H1 (cell line): ENCODE measurements at regions not wholly inside any gene's neighbourhood (a gene's known extent, or its start where the extent isn't known, plus 50 kb on each side); places are given as distances from the start of the nearest gene placed in this dataset.

Experiments used
- CTCF ChIA-PET: fragments of 300-600 bp; sonication (Branson Sonifier 250); formaldehyde crosslinking; loops from one replicate; lab custom pipeline; 2021; ENCODE audit not compliant: partially characterized antibody; lab: Charles Lee
- POLR2A ChIA-PET: fragments of 300-600 bp; sonication (Branson Sonifier 250); formaldehyde crosslinking; loops from one replicate; lab custom pipeline; 2021; ENCODE audit warnings: inconsistent platforms; ENCODE audit not compliant: partially characterized antibody; lab: Charles Lee
- DNase-seq, 2 experiments: peaks; one replicate each; pipeline versions ENCODE4 v3.0.0 to v3.0.0-alpha.2; 2010 to 2022; ENCODE audit warnings: low spot score in 2 of 2, low read depth in 1 of 2, mixed read lengths in 1 of 2
- FAIRE-seq: peaks from 2 replicates; lab custom pipeline; 2011; peaks lifted over from hg19 to GRCh38; lab: Jason Lieb, UNC
- H2AFZ ChIP-seq: 2 replicates; pipeline ENCODE4 v1.8.1; 2012; ENCODE audit warnings: low read length, inconsistent platforms
- H2AK5ac ChIP-seq: 2 replicates; pipeline ENCODE4 v1.6.1; 2013; ENCODE audit warnings: low read depth, low read length
- H2BK120ac ChIP-seq: replicated peaks from 2 replicates; pipeline ENCODE3; 2013; ENCODE audit warnings: low read depth, low read length, inconsistent platforms
- H2BK12ac ChIP-seq: 2 replicates; pipeline ENCODE4 v1.6.1; 2013; ENCODE audit warnings: low read depth, low read length
- H2BK15ac ChIP-seq: 2 replicates; pipeline ENCODE4 v1.6.1; 2013; ENCODE audit warnings: low read length
- H2BK20ac ChIP-seq: 2 replicates; pipeline ENCODE4 v1.6.1; 2013; ENCODE audit warnings: low read length
- H2BK5ac ChIP-seq: 2 replicates; pipeline ENCODE4 v1.6.1; 2013; ENCODE audit warnings: low read depth, low read length
- H3K14ac ChIP-seq: 2 replicates; pipeline ENCODE4 v1.6.1; 2013; ENCODE audit warnings: inconsistent platforms; ENCODE audit not compliant: insufficient read length
- H3K18ac ChIP-seq: 2 replicates; pipeline ENCODE4 v1.6.1; 2013; ENCODE audit warnings: low read length; ENCODE audit errors: extremely low read depth
- H3K23ac ChIP-seq: 2 replicates; pipeline ENCODE4 v1.6.1; 2013; ENCODE audit warnings: inconsistent platforms; ENCODE audit not compliant: insufficient read length
- H3K23me2 ChIP-seq: 2 replicates; pipeline ENCODE4 v1.6.1; 2013; ENCODE audit warnings: low read depth, low read length
- H3K27ac ChIP-seq: 2 replicates; pipeline ENCODE4 v1.6.1; 2011; ENCODE audit warnings: low read depth, low read length, inconsistent platforms
- H3K27me3 ChIP-seq, 4 experiments: replicated peaks in 1 of 4; 1 replicate in 1 of 4; 2 replicates in 3 of 4; pipeline versions ENCODE4 v1.6.1 to v1.8.1; 2011 to 2013; ENCODE audit warnings: low read length in 3 of 4, mild to moderate bottlenecking in 3 of 4, inconsistent platforms in 2 of 4, mixed read lengths in 2 of 4, moderate library complexity in 1 of 4; ENCODE audit not compliant: control insufficient read depth in 3 of 4, insufficient read depth in 3 of 4; ENCODE audit errors: extremely low read depth in 1 of 4
- H3K36me3 ChIP-seq, 4 experiments: 2 replicates each; pipeline versions ENCODE4 v1.6.1 to v1.8.1; 2011 to 2013; ENCODE audit warnings: mild to moderate bottlenecking in 4 of 4, low read length in 3 of 4, moderate library complexity in 2 of 4, control low read depth in 1 of 4, inconsistent platforms in 1 of 4; ENCODE audit not compliant: insufficient read depth in 4 of 4, control insufficient read depth in 2 of 4
- H3K4ac ChIP-seq: replicated peaks from 2 replicates; pipeline ENCODE3; 2013; ENCODE audit warnings: low read length, low read depth, mixed read lengths, inconsistent platforms; ENCODE audit not compliant: insufficient read length
- H3K4me1 ChIP-seq, 4 experiments: replicated peaks in 1 of 4; 1 replicate in 1 of 4; 2 replicates in 3 of 4; pipeline versions ENCODE4 v1.6.1 to v1.8.1; 2011 to 2013; ENCODE audit warnings: low read length in 3 of 4, inconsistent platforms in 2 of 4, mixed read lengths in 1 of 4; ENCODE audit not compliant: insufficient read depth in 4 of 4, control insufficient read depth in 3 of 4
- H3K4me2 ChIP-seq, 2 experiments: 2 replicates each; pipeline versions ENCODE4 v1.6.1 to v1.8.1; 2011 to 2013; ENCODE audit warnings: low read depth in 2 of 2, low read length in 2 of 2, control low read depth in 1 of 2, inconsistent platforms in 1 of 2, mild to moderate bottlenecking in 1 of 2; ENCODE audit not compliant: insufficient read depth in 1 of 2
- H3K4me3 ChIP-seq, 4 experiments: fragments of 200-600, 300-600 bp in 1 of 4; sonication (generic), shearing (Covaris generic), sonication (Bioruptor Twin) in 1 of 4; 2 replicates each; pipeline versions ENCODE4 v1.5.1 to v1.8.1; 2011 to 2016; ENCODE audit warnings: low read length in 4 of 4, low read depth in 3 of 4, control low read depth in 2 of 4, inconsistent platforms in 2 of 4, mild to moderate bottlenecking in 2 of 4, mixed read lengths in 1 of 4, moderate library complexity in 1 of 4; ENCODE audit not compliant: insufficient read depth in 2 of 4; ENCODE audit errors: extremely low read depth in 1 of 4
- H3K56ac ChIP-seq: replicated peaks from 2 replicates; pipeline ENCODE3; 2013; ENCODE audit warnings: low read depth, mild to moderate bottlenecking, mixed read lengths, low read length, inconsistent platforms; ENCODE audit not compliant: insufficient read length
- H3K79me1 ChIP-seq: 2 replicates; pipeline ENCODE4 v1.6.1; 2013; ENCODE audit warnings: low read depth, low read length, control low read depth
- H3K79me2 ChIP-seq, 2 experiments: 2 replicates each; pipeline versions ENCODE4 v1.6.1 to v1.8.1; 2012 to 2013; ENCODE audit warnings: low read length in 2 of 2, mild to moderate bottlenecking in 2 of 2, inconsistent platforms in 1 of 2; ENCODE audit not compliant: insufficient read depth in 2 of 2, control insufficient read depth in 1 of 2
- H3K9ac ChIP-seq, 4 experiments: replicated peaks in 1 of 4; 1 replicate in 1 of 4; 2 replicates in 3 of 4; pipeline versions ENCODE4 v1.6.1 to v1.8.1; 2011 to 2013; ENCODE audit warnings: low read depth in 3 of 4, low read length in 3 of 4, control low read depth in 2 of 4, mild to moderate bottlenecking in 2 of 4, moderate library complexity in 2 of 4, inconsistent platforms in 1 of 4; ENCODE audit errors: extremely low read depth in 1 of 4
- H3K9me3 ChIP-seq, 2 experiments: 2 replicates each; pipeline versions ENCODE4 v1.6.1 to v1.8.1; 2012 to 2013; ENCODE audit warnings: mild to moderate bottlenecking in 2 of 2, moderate library complexity in 2 of 2, control low read depth in 1 of 2, inconsistent platforms in 1 of 2, low read depth in 1 of 2, low read length in 1 of 2, mixed read lengths in 1 of 2; ENCODE audit not compliant: insufficient read depth in 2 of 2
- H4K20me1 ChIP-seq, 2 experiments: replicated peaks in 1 of 2; 2 replicates each; pipeline versions ENCODE3 to v1.8.1; 2011 to 2013; ENCODE audit warnings: inconsistent platforms in 2 of 2, low read length in 2 of 2, mild to moderate bottlenecking in 1 of 2; ENCODE audit not compliant: insufficient read depth in 2 of 2, control insufficient read depth in 1 of 2
- H4K5ac ChIP-seq: 2 replicates; pipeline ENCODE4 v1.6.1; 2013; ENCODE audit warnings: low read length, low read depth, mixed read lengths, inconsistent platforms; ENCODE audit not compliant: insufficient read length
- H4K8ac ChIP-seq: 2 replicates; pipeline ENCODE4 v1.8.0; 2013; ENCODE audit warnings: mild to moderate bottlenecking, moderate library complexity, low read length, inconsistent platforms; ENCODE audit not compliant: insufficient read depth; ENCODE audit errors: extremely low read depth
- H4K91ac ChIP-seq: replicated peaks from 2 replicates; pipeline ENCODE3; 2013; ENCODE audit warnings: low read length, mixed read lengths, inconsistent platforms; ENCODE audit not compliant: insufficient read length
- CHD1 ChIP-seq: IDR thresholded peaks from 2 replicates; pipeline ENCODE4 v1.6.1; 2012; ENCODE audit warnings: low read depth, low read length, improper control_type of control experiment
- CREB1 ChIP-seq: IDR thresholded peaks from 2 replicates; pipeline ENCODE4 v1.6.1; 2012; ENCODE audit warnings: inconsistent platforms
- GABPA ChIP-seq: IDR thresholded peaks from 2 replicates; pipeline ENCODE4 v1.6.1; 2011; ENCODE audit warnings: mild to moderate bottlenecking, low read length, moderate library complexity, borderline replicate concordance; ENCODE audit not compliant: insufficient read depth
- PHF8 ChIP-seq: fragments of 200-600 bp; sonication (generic); conservative IDR thresholded peaks from 2 replicates; pipeline ENCODE4 v1.7.1; 2012; ENCODE audit warnings: low read depth, mild to moderate bottlenecking, inconsistent platforms, low read length, moderate library complexity
- POLR2AphosphoS5 ChIP-seq: IDR thresholded peaks from 2 replicates; pipeline ENCODE4 v1.6.1; 2011; ENCODE audit warnings: low read depth, low read length
- POU5F1 ChIP-seq: IDR thresholded peaks from 2 replicates; pipeline ENCODE4 v1.6.1; 2011; ENCODE audit warnings: low read depth, mild to moderate bottlenecking, low read length, moderate library complexity
- RAD21 ChIP-seq, 2 experiments: IDR thresholded peaks in 1 of 2; conservative IDR thresholded peaks in 1 of 2; 2 replicates each; pipeline ENCODE4 v1.6.1; 2011; ENCODE audit warnings: low read depth in 2 of 2, low read length in 2 of 2, improper control_type of control experiment in 1 of 2, inconsistent platforms in 1 of 2, mild to moderate bottlenecking in 1 of 2, moderate library complexity in 1 of 2
- RBBP5 ChIP-seq: IDR thresholded peaks from 2 replicates; pipeline ENCODE4 v1.7.1; 2012; ENCODE audit warnings: low read depth, mild to moderate bottlenecking, inconsistent platforms, low read length, moderate library complexity, borderline replicate concordance
- SAP30 ChIP-seq: fragments of 300-600 bp; sonication (generic); IDR thresholded peaks from 2 replicates; pipeline ENCODE4 v1.7.1; 2012; ENCODE audit warnings: low read length, moderate library complexity, mild to moderate bottlenecking, inconsistent platforms; ENCODE audit not compliant: insufficient read depth, insufficient replicate concordance
- SIX5 ChIP-seq: IDR thresholded peaks from 2 replicates; pipeline ENCODE4 v1.6.1; 2011; ENCODE audit warnings: mild to moderate bottlenecking, low read depth, low read length
- TEAD4 ChIP-seq: IDR thresholded peaks from 2 replicates; pipeline ENCODE4 v1.6.1; 2012; ENCODE audit warnings: low read depth, low read length, inconsistent platforms, mixed read lengths
- ZNF274 ChIP-seq: IDR thresholded peaks from 2 replicates; pipeline ENCODE4 v1.7.0; 2012; ENCODE audit warnings: low read length, borderline replicate concordance; ENCODE audit errors: extremely low read depth
- WGBS, 2 experiments: shearing (Covaris generic) in 1 of 2; methylation state at CpG; one replicate each; pipeline versions ENCODE4 v1.1.6 to v1.1.7; 2013 to 2015; ENCODE audit warnings: low lambda C conversion rate in 2 of 2, mixed read lengths in 2 of 2, inconsistent platforms in 1 of 2, low coverage in 1 of 2, missing lambda C conversion rate in 1 of 2; ENCODE audit not compliant: insufficient replicate concordance in 2 of 2, insufficient coverage in 1 of 2, insufficient read length in 1 of 2; ENCODE audit errors: extremely low coverage in 1 of 2, missing lambda C conversion rate in 1 of 2; 5-methylcytosine and 5-hydroxymethylcytosine counted together
- TF ChIP-seq, protein P1 (sequence below): IDR thresholded peaks from 2 replicates; pipeline ENCODE4 v1.6.1; 2012; ENCODE audit warnings: inconsistent platforms
- TF ChIP-seq, protein P2 (sequence below): IDR thresholded peaks from 2 replicates; pipeline ENCODE4 v1.6.1; 2012; ENCODE audit warnings: inconsistent platforms

DNA sequence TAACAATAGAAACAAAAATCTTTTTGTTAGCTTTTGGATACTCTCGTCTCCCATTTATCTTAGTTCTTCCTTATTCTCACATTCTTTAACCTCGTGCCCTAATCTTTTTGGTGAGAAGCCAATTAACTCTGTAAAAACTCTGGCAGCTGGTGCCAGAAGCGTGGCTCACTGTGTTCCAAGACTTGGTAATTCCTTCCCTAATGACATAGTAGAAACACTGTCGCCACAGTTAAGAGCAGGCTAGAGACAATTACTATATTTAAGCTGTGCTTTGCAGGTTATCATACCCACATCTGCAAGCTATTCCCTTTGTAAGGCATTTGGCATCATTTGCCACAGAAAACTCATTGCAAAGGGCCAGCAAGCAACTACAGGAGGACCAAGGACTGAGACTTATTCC, 160.9 kb upstream of the PIK3R1 start:
- DNase-seq = no peak
- no peak overlapping the region for H4K5ac ChIP-seq
- H3K18ac ChIP-seq = no peak overlapping the region
- H3K4me2 ChIP-seq = no peak overlapping the region
- WGBS, 2 experiments = 80% methylated on average over 4 of the region's 4 CpGs; no CpG with 5 or more reads in 1 of the 2 experiments
- H3K4ac ChIP-seq = no peak overlapping the region
- no peak overlapping the region for H4K91ac ChIP-seq
- no peaks in the 10 kb centered on the region for H3K36me3 ChIP-seq
- no peak overlapping the region for H2AK5ac ChIP-seq
- ChIA-PET CTCF (interaction anchor here (0.8 to 1.7 kb wide), 4 partner anchors 18 to 548 kb away, joined by 3 to 4 read pairs (median 4); no protein-coding TSS in a partner anchor), POLR2A (no interaction called here)
- FAIRE-seq = no peak
- H2BK120ac ChIP-seq = no peak overlapping the region
- H3K79me2 ChIP-seq = no peaks in the 10 kb centered on the region
- no peak overlapping the region for H3K27ac ChIP-seq
- H2BK5ac ChIP-seq = no peak overlapping the region
- H2BK20ac ChIP-seq = no peak overlapping the region
- H3K27me3 ChIP-seq = no peaks in the 10 kb centered on the region
- H3K4me1 ChIP-seq = no peaks in the 10 kb centered on the region
- H3K79me1 ChIP-seq = no peaks in the 10 kb centered on the region
- H3K23me2 ChIP-seq = 0 out of 2 replicates have a peak, but pooled peaks cover 2% of the 10 kb centered on the region
- H4K20me1 ChIP-seq = no peaks in the 10 kb centered on the region
- H2AFZ ChIP-seq = no peak overlapping the region
- no peak overlapping the region for H2BK15ac ChIP-seq
- no peaks in the 10 kb centered on the region for H3K9me3 ChIP-seq
- H3K9ac ChIP-seq = no peak overlapping the region
- no peak overlapping the region for H3K23ac ChIP-seq
- H3K56ac ChIP-seq = no peak overlapping the region
- no peak overlapping the region for H3K4me3 ChIP-seq
- H4K8ac ChIP-seq = no peak overlapping the region
- H2BK12ac ChIP-seq = no peak overlapping the region
- no peak overlapping the region for H3K14ac ChIP-seq
- TF ChIP-seq ZNF274 (no peak), CREB1 (no peak), CHD1 (no peak), POLR2AphosphoS5 (no peak), SAP30 (no peak), RAD21 (IDR thresholded peaks at IDR 0.05 in 1 of 2, conservative IDR thresholded peaks at IDR 0.05 in 1 of 2; ENCODE audit: low read depth in 2 of 2, low read length in 2 of 2) (no peak), GABPA (no peak), RBBP5 (no peak), TEAD4 (no peak), PHF8 (no peak), POU5F1 (no peak), SIX5 (no peak)
- TF ChIP-seq, protein P1, sequence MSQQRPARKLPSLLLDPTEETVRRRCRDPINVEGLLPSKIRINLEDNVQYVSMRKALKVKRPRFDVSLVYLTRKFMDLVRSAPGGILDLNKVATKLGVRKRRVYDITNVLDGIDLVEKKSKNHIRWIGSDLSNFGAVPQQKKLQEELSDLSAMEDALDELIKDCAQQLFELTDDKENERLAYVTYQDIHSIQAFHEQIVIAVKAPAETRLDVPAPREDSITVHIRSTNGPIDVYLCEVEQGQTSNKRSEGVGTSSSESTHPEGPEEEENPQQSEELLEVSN = no peak
- TF ChIP-seq, protein P2, sequence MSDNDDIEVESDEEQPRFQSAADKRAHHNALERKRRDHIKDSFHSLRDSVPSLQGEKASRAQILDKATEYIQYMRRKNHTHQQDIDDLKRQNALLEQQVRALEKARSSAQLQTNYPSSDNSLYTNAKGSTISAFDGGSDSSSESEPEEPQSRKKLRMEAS = no peak
